ENCODE measurements at regions not wholly inside any gene's neighbourhood (a gene's known extent, or its start where the extent isn't known, plus 50 kb on each side); places are given as distances from the start of the nearest gene placed in this dataset.
"Not testable (repeated sequence)": the region's sequence is repeated elsewhere in the genome, so short reads cannot be mapped to it uniquely, and the experiment has no call there.

GRCh38 chr11:135011313-135011712 is 599.3 kb upstream of the B3GAT1 start:
- DNase-seq (ENCODE audit: low read depth in 2 of 2): not testable (repeated sequence)

GRCh38 chr11:135009125-135009524 is 597.1 kb upstream of the B3GAT1 start:
- DNase-seq (ENCODE audit: low read depth in 2 of 2): no peak

- no peak for DNase-seq (ENCODE audit: low read depth in 2 of 2)
Measured at GRCh38 chr11:135008412-135008811, 596.4 kb upstream of the B3GAT1 start.

- DNase-seq (ENCODE audit: low read depth in 2 of 2): no peak
Measured at GRCh38 chr11:135008001-135008405, 596.0 kb upstream of the B3GAT1 start.

- DNase-seq (ENCODE audit: low read depth in 2 of 2): no peak
Measured at GRCh38 chr11:135006800-135007199, 594.8 kb upstream of the B3GAT1 start.

GRCh38 chr11:135004495-135004894 is 592.5 kb upstream of the B3GAT1 start:
- no peak for DNase-seq (ENCODE audit: low read depth in 2 of 2)

- DNase-seq (ENCODE audit: low read depth in 2 of 2): no peak
Measured at GRCh38 chr11:135002236-135002635, 590.2 kb upstream of the B3GAT1 start.

GRCh38 chr11:135001581-135001980 is 589.5 kb upstream of the B3GAT1 start:
- no peak for DNase-seq (ENCODE audit: low read depth in 2 of 2)

GRCh38 chr11:135001065-135001464 is 589.0 kb upstream of the B3GAT1 start:
- not testable (repeated sequence) for DNase-seq (ENCODE audit: low read depth in 2 of 2)

- no peak for DNase-seq (ENCODE audit: low read depth in 2 of 2)
Measured at GRCh38 chr11:134999590-134999989, 587.5 kb upstream of the B3GAT1 start.

GRCh38 chr11:134997652-134998320 is 585.7 kb upstream of the B3GAT1 start:
- no peak for DNase-seq (ENCODE audit: low read depth in 2 of 2)

GRCh38 chr11:134995741-134996140 is 583.7 kb upstream of the B3GAT1 start:
- DNase-seq (ENCODE audit: low read depth in 2 of 2): no peak

- DNase-seq (ENCODE audit: low read depth in 2 of 2): no peak
Measured at GRCh38 chr11:134994431-134994830, 582.4 kb upstream of the B3GAT1 start.

GRCh38 chr11:134993691-134994243 is 581.7 kb upstream of the B3GAT1 start:
- no peak for DNase-seq (ENCODE audit: low read depth in 2 of 2)

GRCh38 chr11:134992981-134993380 is 580.9 kb upstream of the B3GAT1 start:
- no peak for DNase-seq (ENCODE audit: low read depth in 2 of 2)

GRCh38 chr11:134988495-134988894 is 576.5 kb upstream of the B3GAT1 start:
- no peak for DNase-seq (ENCODE audit: low read depth in 2 of 2)

GRCh38 chr11:134987822-134988221 is 575.8 kb upstream of the B3GAT1 start:
- DNase-seq (ENCODE audit: low read depth in 2 of 2): no peak

GRCh38 chr11:134987223-134987768 is 575.3 kb upstream of the B3GAT1 start:
- DNase-seq (ENCODE audit: low read depth in 2 of 2): no peak

- no peak for DNase-seq (ENCODE audit: low read depth in 2 of 2)
Measured at GRCh38 chr11:134984421-134984820, 572.4 kb upstream of the B3GAT1 start.

- DNase-seq (ENCODE audit: low read depth in 2 of 2): not testable (repeated sequence)
Measured at GRCh38 chr11:134982432-134982831, 570.4 kb upstream of the B3GAT1 start.

GRCh38 chr11:134981835-134982234 is 569.8 kb upstream of the B3GAT1 start:
- no peak for DNase-seq (ENCODE audit: low read depth in 2 of 2)

GRCh38 chr11:134980819-134981710 is 569.0 kb upstream of the B3GAT1 start:
- DNase-seq (ENCODE audit: low read depth in 2 of 2): no peak

All from stimulated activated CD4-positive, alpha-beta T cell treated with anti-CD3 and anti-CD28 coated beads, Interleukin-1b, Interleukin-23, amount 100 ng/mL, for 4 hours (primary cell).